Endothelial cell of umbilical vein (primary cell): ENCODE measurements at regions not wholly inside any gene's neighbourhood (a gene's known extent, or its start where the extent isn't known, plus 50 kb on each side); places are given as distances from the start of the nearest gene placed in this dataset.

Experiments
- BruUV-seq: library from RNA; stranded (reverse); fragments of 400-500 nt; replicated peaks from 2 replicates; lab custom pipeline; 2021; lab: Mats Ljungman, UMichigan
- CTCF ChIA-PET: fragments of 300-600, 350-600 bp; sonication (Branson Sonifier 250); formaldehyde crosslinking; loops from one replicate; lab custom pipeline; 2021; ENCODE audit warnings: antibody characterized with exemption, inconsistent platforms; lab: Charles Lee
- POLR2A ChIA-PET: fragments of 300-600, 350-600 bp; sonication (Branson Sonifier 250); formaldehyde crosslinking; loops from one replicate; lab custom pipeline; 2021; ENCODE audit warnings: antibody characterized with exemption, inconsistent platforms; lab: Charles Lee
- DNase-seq: peaks from one replicate; pipeline ENCODE4 v3.0.0-alpha.2; 2011; ENCODE audit warnings: low read depth, low spot score
- FAIRE-seq: peaks from 2 replicates; lab custom pipeline; 2011; peaks lifted over from hg19 to GRCh38; lab: Jason Lieb, UNC
- H2AFZ ChIP-seq: 2 replicates; pipeline ENCODE4 v1.6.0; 2012; ENCODE audit warnings: low read depth, low read length, control low read depth, inconsistent platforms
- H3K27ac ChIP-seq: 2 replicates; pipeline ENCODE4 v1.5.1; 2011; ENCODE audit warnings: low read depth, mild to moderate bottlenecking, control low read depth, low read length, moderate library complexity; ENCODE audit not compliant: insufficient read depth
- H3K27me3 ChIP-seq, 2 experiments: 2 replicates each; pipeline versions ENCODE4 v1.6.0 to v1.6.1; 2011; ENCODE audit warnings: low read length in 2 of 2, mixed read lengths in 1 of 2; ENCODE audit not compliant: control insufficient read depth in 2 of 2, insufficient read depth in 2 of 2
- H3K36me3 ChIP-seq, 2 experiments: 2 replicates in 1 of 2; 3 replicates in 1 of 2; pipeline ENCODE4 v1.5.1; 2011; ENCODE audit warnings: low read length in 2 of 2, mild to moderate bottlenecking in 1 of 2, moderate library complexity in 1 of 2; ENCODE audit not compliant: control insufficient read depth in 2 of 2, insufficient read depth in 2 of 2; ENCODE audit errors: extremely low read depth in 1 of 2
- H3K4me1 ChIP-seq: 3 replicates; pipeline ENCODE4 v1.5.1; 2011; ENCODE audit warnings: mild to moderate bottlenecking, low read length; ENCODE audit not compliant: control insufficient read depth, insufficient read depth; ENCODE audit errors: extremely low read depth
- H3K4me2 ChIP-seq: 2 replicates; pipeline ENCODE4 v1.6.1; 2011; ENCODE audit warnings: low read length, control low read depth, mixed read lengths; ENCODE audit not compliant: insufficient read depth
- H3K4me3 ChIP-seq, 3 experiments: fragments of 200-600 bp in 1 of 3; sonication (generic), shearing (Covaris generic) in 1 of 3; replicated peaks in 1 of 3; 2 replicates each; pipeline ENCODE4 v1.5.1; 2011 to 2016; ENCODE audit warnings: control low read depth in 3 of 3, low read length in 3 of 3, mild to moderate bottlenecking in 2 of 3, inconsistent platforms in 1 of 3, low read depth in 1 of 3, moderate library complexity in 1 of 3; ENCODE audit not compliant: insufficient read depth in 1 of 3
- H3K79me2 ChIP-seq: 2 replicates; pipeline ENCODE4 v1.6.0; 2012; ENCODE audit warnings: low read length, inconsistent platforms; ENCODE audit not compliant: control insufficient read depth, insufficient read depth
- H3K9ac ChIP-seq: replicated peaks from 2 replicates; pipeline ENCODE3; 2011; ENCODE audit warnings: low read length, control low read depth; ENCODE audit not compliant: insufficient read depth; ENCODE audit errors: extremely low read depth
- H3K9me1 ChIP-seq: replicated peaks from 3 replicates; pipeline ENCODE4 v1.6.0; 2011; ENCODE audit warnings: mild to moderate bottlenecking, low read length; ENCODE audit not compliant: control insufficient read depth, insufficient read depth; ENCODE audit errors: extremely low read depth
- H3K9me3 ChIP-seq: replicated peaks from 2 replicates; pipeline ENCODE4 v1.5.1; 2012; ENCODE audit warnings: low read length, inconsistent platforms; ENCODE audit not compliant: control insufficient read depth, insufficient read depth
- H4K20me1 ChIP-seq: replicated peaks from 2 replicates; pipeline ENCODE3; 2011; ENCODE audit warnings: mild to moderate bottlenecking, low read length; ENCODE audit not compliant: control insufficient read depth, insufficient read depth; ENCODE audit errors: extremely low read depth
- EZH2 ChIP-seq: IDR thresholded peaks from 2 replicates; pipeline ENCODE4 v1.6.1; 2012; ENCODE audit warnings: borderline replicate concordance, low read depth, mild to moderate bottlenecking, moderate library complexity, low read length, inconsistent platforms; ENCODE audit not compliant: severe bottlenecking
- FOS ChIP-seq: IDR thresholded peaks from 2 replicates; pipeline ENCODE4 v1.6.1; 2011; ENCODE audit warnings: mild to moderate bottlenecking, low read length, moderate library complexity, borderline replicate concordance; ENCODE audit not compliant: insufficient read depth
- GATA2 ChIP-seq: IDR thresholded peaks from 2 replicates; pipeline ENCODE4 v1.7.0; 2011; ENCODE audit warnings: low read depth, mild to moderate bottlenecking, moderate library complexity, mixed read lengths, low read length; ENCODE audit not compliant: insufficient read length, insufficient read depth
- JUN ChIP-seq: IDR thresholded peaks from 2 replicates; pipeline ENCODE4 v1.6.1; 2011; ENCODE audit warnings: borderline replicate concordance, low read depth; ENCODE audit not compliant: insufficient read length, insufficient read depth
- MYC ChIP-seq: IDR thresholded peaks from one replicate; pipeline ENCODE4 v1.6.1; 2011; ENCODE audit warnings: mild to moderate bottlenecking, low read depth, low read length
- POLR2A ChIP-seq: IDR thresholded peaks from 2 replicates; pipeline ENCODE4 v1.6.1; 2012; ENCODE audit warnings: low read depth, mild to moderate bottlenecking, control low read depth, low read length
- POLR2AphosphoS5 ChIP-seq: IDR thresholded peaks from 2 replicates; pipeline ENCODE4 v1.6.1; 2012; ENCODE audit warnings: low read depth, mild to moderate bottlenecking, control low read depth, low read length, moderate library complexity; ENCODE audit not compliant: insufficient read depth
- dilution Hi-C: fragments of 300-500 bp; cut with MboI; formaldehyde crosslinking; loops from one replicate; pipeline ENCODE4 v1.15.0; 2019; ENCODE audit warnings: low sequenced_read_pairs; ENCODE audit not compliant: extremely low pct_ligation_motif_present
- intact Hi-C: fragments of 100-400 bp; cut with micrococcal nuclease; formaldehyde crosslinking; loops from one replicate; pipeline ENCODE4 v1.10.0; 2022
- TF ChIP-seq, protein P1 (sequence below): IDR thresholded peaks from 2 replicates; pipeline ENCODE4 v1.6.1; 2011; ENCODE audit not compliant: insufficient read depth, insufficient read length
- TF ChIP-seq, protein P2 (sequence below), 2 donors: IDR thresholded peaks; 1 replicate in 1 of 2; 2 replicates in 1 of 2; pipeline ENCODE4 v1.5.1; 2011; ENCODE audit warnings: low read length in 2 of 2, mild to moderate bottlenecking in 2 of 2, moderate library complexity in 2 of 2, control low read depth in 1 of 2, inconsistent platforms in 1 of 2, low read depth in 1 of 2; ENCODE audit not compliant: insufficient read depth in 1 of 2; ENCODE audit errors: extremely low read depth in 1 of 2

DNA sequence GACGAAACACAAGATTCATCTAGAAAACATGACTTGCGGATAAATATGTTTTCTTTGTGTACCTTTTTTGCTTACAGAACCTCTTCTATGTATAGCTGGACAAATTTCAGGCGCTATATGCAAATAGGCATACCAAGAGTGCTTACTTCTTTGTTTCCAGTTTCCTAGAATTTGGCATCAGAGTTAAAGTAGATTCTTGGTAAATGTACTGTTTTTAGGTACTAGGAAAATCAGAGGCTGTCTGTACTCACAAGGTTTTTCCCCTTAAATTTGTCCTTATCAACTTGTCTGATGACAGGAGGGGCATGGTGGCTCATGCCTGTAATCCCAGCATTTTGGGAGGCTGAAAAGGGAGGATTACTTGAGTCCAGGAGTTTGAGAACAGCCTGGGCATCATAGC is 124.9 kb upstream of the TMEM170B start:
- Histone ChIP-seq H4K20me1 (no peaks in the 10 kb centered on the region), H3K27me3 (no peaks in the 10 kb centered on the region), H3K9me3 (no peaks in the 10 kb centered on the region), H3K36me3 (no peaks in the 10 kb centered on the region), H2AFZ (no peak overlapping the region), H3K9me1 (no peaks in the 10 kb centered on the region), H3K79me2 (no peaks in the 10 kb centered on the region), H3K9ac (no peak overlapping the region), H3K27ac (no peak overlapping the region), H3K4me3 (no peak overlapping the region), H3K4me1 (peaks cover 30% of the 10 kb centered on the region), H3K4me2 (no peak overlapping the region)
- ChIA-PET POLR2A (no interaction called here), CTCF (interaction anchor here (1.2 kb wide), 2 partner anchors 84 to 171 kb away, joined by 3 to 4 read pairs; no protein-coding TSS in a partner anchor)
- FAIRE-seq (no peak), DNase-seq (no peak)
- intact Hi-C loops = loop anchor here (5.0 kb wide), 1 partner anchor 180 kb away; the partner anchor contains the start of gene NEDD9
- no TSS peak for BruUV-seq
- no peak for TF ChIP-seq JUN
- no peak for TF ChIP-seq MYC
- TF ChIP-seq POLR2AphosphoS5 = no peak
- no peak for TF ChIP-seq GATA2
- no peak for TF ChIP-seq POLR2A
- TF ChIP-seq EZH2 = no peak
- TF ChIP-seq, protein P1, sequence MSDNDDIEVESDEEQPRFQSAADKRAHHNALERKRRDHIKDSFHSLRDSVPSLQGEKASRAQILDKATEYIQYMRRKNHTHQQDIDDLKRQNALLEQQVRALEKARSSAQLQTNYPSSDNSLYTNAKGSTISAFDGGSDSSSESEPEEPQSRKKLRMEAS = no peak
- no peak for TF ChIP-seq FOS
- TF ChIP-seq, protein P2, sequence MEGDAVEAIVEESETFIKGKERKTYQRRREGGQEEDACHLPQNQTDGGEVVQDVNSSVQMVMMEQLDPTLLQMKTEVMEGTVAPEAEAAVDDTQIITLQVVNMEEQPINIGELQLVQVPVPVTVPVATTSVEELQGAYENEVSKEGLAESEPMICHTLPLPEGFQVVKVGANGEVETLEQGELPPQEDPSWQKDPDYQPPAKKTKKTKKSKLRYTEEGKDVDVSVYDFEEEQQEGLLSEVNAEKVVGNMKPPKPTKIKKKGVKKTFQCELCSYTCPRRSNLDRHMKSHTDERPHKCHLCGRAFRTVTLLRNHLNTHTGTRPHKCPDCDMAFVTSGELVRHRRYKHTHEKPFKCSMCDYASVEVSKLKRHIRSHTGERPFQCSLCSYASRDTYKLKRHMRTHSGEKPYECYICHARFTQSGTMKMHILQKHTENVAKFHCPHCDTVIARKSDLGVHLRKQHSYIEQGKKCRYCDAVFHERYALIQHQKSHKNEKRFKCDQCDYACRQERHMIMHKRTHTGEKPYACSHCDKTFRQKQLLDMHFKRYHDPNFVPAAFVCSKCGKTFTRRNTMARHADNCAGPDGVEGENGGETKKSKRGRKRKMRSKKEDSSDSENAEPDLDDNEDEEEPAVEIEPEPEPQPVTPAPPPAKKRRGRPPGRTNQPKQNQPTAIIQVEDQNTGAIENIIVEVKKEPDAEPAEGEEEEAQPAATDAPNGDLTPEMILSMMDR (IDR thresholded peaks at IDR 0.05; ENCODE audit: extremely low read depth in 1 of 2, insufficient read depth in 1 of 2, low read depth in 1 of 2, low read length in 2 of 2) = no peak
- dilution Hi-C loops = no loop called here
